ENCODE measurements at regions not wholly inside any gene's neighbourhood (a gene's known extent, or its start where the extent isn't known, plus 50 kb on each side); places are given as distances from the start of the nearest gene placed in this dataset.

DNA sequence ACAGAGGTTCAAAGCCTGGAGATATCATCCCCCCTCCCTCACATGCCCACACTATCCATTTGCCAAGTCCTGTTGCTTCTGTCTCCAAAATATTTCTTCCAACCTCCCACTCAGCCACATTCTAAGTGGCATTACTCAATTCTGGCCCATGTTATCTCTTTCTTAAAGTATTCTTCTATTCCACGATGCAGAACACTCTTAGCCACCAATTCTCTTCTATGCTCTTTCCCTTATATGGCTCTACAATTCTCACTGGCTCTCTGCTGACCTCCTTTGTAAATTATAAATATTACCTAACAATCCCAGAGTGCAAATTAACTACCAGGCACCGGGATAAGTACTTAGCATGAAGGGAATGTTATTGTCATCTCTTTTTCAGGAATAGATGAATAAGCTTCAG, 82.4 kb downstream of the KCNJ2 start:
- TF ChIP-seq TAF1 (IDR thresholded peaks at IDR 0.05; ENCODE audit: low read depth, low read length), result no peak
- no peak for TF ChIP-seq POLR2A (IDR thresholded peaks at IDR 0.05; ENCODE audit: low read depth, low read length)
- no peak for TF ChIP-seq POLR2AphosphoS5 (IDR thresholded peaks at IDR 0.05; ENCODE audit: low read depth, low read length)
- TF ChIP-seq POU2F2 (IDR thresholded peaks at IDR 0.05; ENCODE audit: low read depth, low read length), result no peak
- no peak for TF ChIP-seq PAX5 (IDR thresholded peaks at IDR 0.05; ENCODE audit: insufficient read depth, low read length, severe bottlenecking)
- no peak for TF ChIP-seq SPI1 (IDR thresholded peaks at IDR 0.05; ENCODE audit: low read depth, low read length)
